HG03469 (cell line): ENCODE measurements at regions not wholly inside any gene's neighbourhood (a gene's known extent, or its start where the extent isn't known, plus 50 kb on each side); places are given as distances from the start of the nearest gene placed in this dataset.
"Not testable (repeated sequence)": the region's sequence is repeated elsewhere in the genome, so short reads cannot be mapped to it uniquely, and the experiment has no call there.

ENCODE experiments used
- ATAC-seq: cut with Tn5 transposase; IDR thresholded peaks from one replicate; pipeline ENCODE4 v1.9.1; 2021; ENCODE audit warnings: mild to moderate bottlenecking, moderate library complexity, moderate number of reproducible peaks; ENCODE audit not compliant: unreplicated experiment

GRCh38 chrX:118254611-118255010 is 91.3 kb upstream of the WDR44 start:
- ATAC-seq, result no peak

GRCh38 chrX:118255921-118256320 is 90.0 kb upstream of the WDR44 start:
- no peak for ATAC-seq

- no peak for ATAC-seq
These were observed 88.1 kb upstream of the WDR44 start for GRCh38 chrX:118257781-118258180.

GRCh38 chrX:118259213-118259612 is 86.7 kb upstream of the WDR44 start:
- ATAC-seq, result no peak

GRCh38 chrX:118261151-118261550 is 84.8 kb upstream of the WDR44 start:
- no peak for ATAC-seq

- ATAC-seq, result no peak
These were observed 74.1 kb upstream of the WDR44 start for GRCh38 chrX:118271775-118272174.

- no peak for ATAC-seq
These were observed 73.7 kb upstream of the WDR44 start for GRCh38 chrX:118272242-118272641.

GRCh38 chrX:118286066-118286762 is 59.7 kb upstream of the WDR44 start:
- ATAC-seq, result no peak

- ATAC-seq, result not testable (repeated sequence)
These were observed 50.1 kb upstream of the WDR44 start for GRCh38 chrX:118295818-118296217.
